ENCODE measurements at regions not wholly inside any gene's neighbourhood (a gene's known extent, or its start where the extent isn't known, plus 50 kb on each side); places are given as distances from the start of the nearest gene placed in this dataset.

- TF ChIP-seq, protein P1, sequence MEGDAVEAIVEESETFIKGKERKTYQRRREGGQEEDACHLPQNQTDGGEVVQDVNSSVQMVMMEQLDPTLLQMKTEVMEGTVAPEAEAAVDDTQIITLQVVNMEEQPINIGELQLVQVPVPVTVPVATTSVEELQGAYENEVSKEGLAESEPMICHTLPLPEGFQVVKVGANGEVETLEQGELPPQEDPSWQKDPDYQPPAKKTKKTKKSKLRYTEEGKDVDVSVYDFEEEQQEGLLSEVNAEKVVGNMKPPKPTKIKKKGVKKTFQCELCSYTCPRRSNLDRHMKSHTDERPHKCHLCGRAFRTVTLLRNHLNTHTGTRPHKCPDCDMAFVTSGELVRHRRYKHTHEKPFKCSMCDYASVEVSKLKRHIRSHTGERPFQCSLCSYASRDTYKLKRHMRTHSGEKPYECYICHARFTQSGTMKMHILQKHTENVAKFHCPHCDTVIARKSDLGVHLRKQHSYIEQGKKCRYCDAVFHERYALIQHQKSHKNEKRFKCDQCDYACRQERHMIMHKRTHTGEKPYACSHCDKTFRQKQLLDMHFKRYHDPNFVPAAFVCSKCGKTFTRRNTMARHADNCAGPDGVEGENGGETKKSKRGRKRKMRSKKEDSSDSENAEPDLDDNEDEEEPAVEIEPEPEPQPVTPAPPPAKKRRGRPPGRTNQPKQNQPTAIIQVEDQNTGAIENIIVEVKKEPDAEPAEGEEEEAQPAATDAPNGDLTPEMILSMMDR (IDR thresholded peaks at IDR 0.05; ENCODE audit: low read depth, low read length, missing control alignments) = no peak
- DNase-seq (ENCODE audit: extremely low read depth, low read depth) = no peak
- H3K4me3 ChIP-seq (replicated peaks; ENCODE audit: low read depth, low read length) = no peak overlapping the region
Measured at GRCh38 chr5:164671640-164672039, 1166.2 kb downstream of the MAT2B start.

DNA sequence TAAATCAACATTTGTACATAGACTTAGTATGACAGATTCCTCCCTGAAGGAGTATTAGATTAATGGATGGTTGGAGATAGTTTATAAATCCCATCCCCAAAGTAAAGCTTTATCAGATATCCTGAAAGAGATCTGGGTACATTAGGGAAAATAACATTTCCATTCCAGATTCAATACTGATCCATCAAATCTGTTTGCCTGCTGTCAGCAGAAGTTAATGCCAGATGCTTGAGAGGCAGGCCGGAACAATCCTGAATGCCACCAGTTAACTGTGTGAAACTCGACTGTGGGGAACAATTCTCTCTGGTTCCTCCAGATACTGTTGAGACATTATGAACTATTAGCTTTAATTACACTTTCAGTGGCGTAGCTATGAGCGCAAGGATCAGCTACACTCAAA lies 1166.8 kb downstream of the MAT2B start:
- H3K4me3 ChIP-seq (replicated peaks; ENCODE audit: low read depth, low read length) = no peak overlapping the region
- TF ChIP-seq, protein P1 (IDR thresholded peaks at IDR 0.05; ENCODE audit: low read depth, low read length, missing control alignments) = no peak
- DNase-seq (ENCODE audit: extremely low read depth, low read depth) = no peak

DNA sequence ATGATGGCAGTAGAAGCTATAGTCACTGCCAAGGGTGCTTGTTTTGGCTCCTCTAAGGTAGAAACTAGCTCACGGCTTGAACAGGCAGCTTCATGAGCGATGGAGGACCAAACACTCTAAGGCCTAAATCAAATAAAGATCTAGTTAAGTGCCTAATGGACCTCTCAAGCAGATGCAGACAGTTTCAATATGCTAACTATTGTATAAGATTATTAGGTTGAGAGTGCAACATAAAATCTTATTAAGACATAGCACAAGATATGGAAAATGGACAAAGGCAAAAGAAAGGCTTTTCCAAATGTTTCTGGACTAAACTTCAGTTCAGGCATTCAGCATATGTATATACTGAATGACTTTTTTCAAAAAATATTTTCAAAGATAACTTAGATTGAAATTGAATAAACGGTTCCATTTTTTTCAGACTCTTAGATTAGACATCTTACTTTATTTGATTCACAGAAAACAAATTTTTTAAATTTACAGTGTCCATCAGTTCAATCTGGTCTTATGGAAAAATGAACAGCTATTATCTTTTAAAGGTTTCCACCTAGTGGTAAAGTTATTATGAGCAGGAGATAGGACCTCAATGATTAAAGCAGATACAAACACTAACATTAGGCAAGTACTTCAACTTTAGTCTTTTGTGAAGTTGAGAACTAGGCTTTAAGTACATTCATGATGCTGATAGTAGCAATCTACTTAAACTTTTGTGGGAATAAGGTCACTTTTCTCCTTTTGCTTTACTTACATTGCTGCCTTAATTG lies 1167.7 kb downstream of the MAT2B start:
- DNase-seq (ENCODE audit: extremely low read depth, low read depth) = no peak
- TF ChIP-seq, protein P1 (IDR thresholded peaks at IDR 0.05; ENCODE audit: low read depth, low read length, missing control alignments) = no peak
- H3K4me3 ChIP-seq (replicated peaks; ENCODE audit: low read depth, low read length) = no peak overlapping the region

GRCh38 chr5:164679461-164679860 lies 1174.0 kb downstream of the MAT2B start:
- H3K4me3 ChIP-seq (replicated peaks; ENCODE audit: low read depth, low read length) = no peak overlapping the region
- DNase-seq (ENCODE audit: extremely low read depth, low read depth) = no peak
- TF ChIP-seq, protein P1 (IDR thresholded peaks at IDR 0.05; ENCODE audit: low read depth, low read length, missing control alignments) = no peak

GRCh38 chr5:164680216-164680615 lies 1174.8 kb downstream of the MAT2B start:
- DNase-seq (ENCODE audit: extremely low read depth, low read depth) = no peak
- H3K4me3 ChIP-seq (replicated peaks; ENCODE audit: low read depth, low read length) = no peak overlapping the region
- TF ChIP-seq, protein P1 (IDR thresholded peaks at IDR 0.05; ENCODE audit: low read depth, low read length, missing control alignments) = no peak

DNA sequence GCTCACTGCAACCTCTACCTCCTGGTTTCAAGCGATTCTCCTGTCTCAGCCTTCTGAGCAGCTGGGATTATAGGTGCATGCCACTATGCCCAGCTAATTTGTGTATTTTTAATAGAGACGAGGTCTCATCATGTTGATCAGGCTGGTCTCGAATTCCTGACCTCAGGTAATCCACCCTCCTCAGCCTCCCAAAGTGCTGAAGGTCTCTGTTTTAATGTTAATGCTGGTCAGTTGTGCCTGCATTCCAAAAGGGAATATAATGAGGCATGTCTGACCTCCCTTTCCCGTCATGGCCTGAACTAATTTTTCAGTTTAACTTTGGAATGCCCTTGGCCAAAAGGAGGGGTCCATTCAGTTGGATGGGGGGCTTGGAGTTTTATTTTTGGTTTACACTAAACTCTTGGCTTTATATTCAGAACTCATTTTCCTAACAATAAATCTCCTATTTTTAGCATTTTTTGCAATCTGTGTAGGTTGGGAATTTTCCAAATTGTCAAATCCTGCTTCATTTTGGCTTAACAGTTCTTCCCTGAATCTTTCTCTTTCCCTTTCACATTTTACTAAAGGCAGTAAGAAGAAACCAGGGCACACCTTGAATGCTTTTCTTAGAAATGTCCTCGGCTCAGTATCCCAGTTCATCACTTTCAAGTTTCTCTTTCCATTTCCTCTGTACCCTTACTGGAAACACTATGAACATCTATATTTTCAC lies 1175.5 kb downstream of the MAT2B start:
- TF ChIP-seq, protein P1 (IDR thresholded peaks at IDR 0.05; ENCODE audit: low read depth, low read length, missing control alignments) = no peak
- no peak for DNase-seq (ENCODE audit: extremely low read depth, low read depth)
- H3K4me3 ChIP-seq (replicated peaks; ENCODE audit: low read depth, low read length) = no peak overlapping the region
